T-cell (primary cell): ENCODE measurements at regions not wholly inside any gene's neighbourhood (a gene's known extent, or its start where the extent isn't known, plus 50 kb on each side); places are given as distances from the start of the nearest gene placed in this dataset.
"Not testable (repeated sequence)": the region's sequence is repeated elsewhere in the genome, so short reads cannot be mapped to it uniquely, and the experiment has no call there.

ENCODE experiments used
- ATAC-seq, 4 experiments: fragments of 200-7000 bp in 3 of 4; fragments of 150-1000 bp in 1 of 4; cut with Tn5 transposase; replicated peaks in 1 of 4; 1 replicate in 3 of 4; 2 replicates in 1 of 4; pipeline ENCODE4 v1.10.0; 2021; ENCODE audit warnings: moderate library complexity in 3 of 4, mild to moderate bottlenecking in 2 of 4, moderate number of reproducible peaks in 1 of 4
- CTCF ChIA-PET, 2 donors: fragments of 300-600 bp; sonication (Branson Sonifier 250); formaldehyde crosslinking; loops; one replicate each; lab custom pipeline; 2022; ENCODE audit warnings: antibody characterized with exemption in 2 of 2; lab: Charles Lee
- POLR2A ChIA-PET, 2 donors: fragments of 300-600 bp; sonication (Branson Sonifier 250); formaldehyde crosslinking; loops; one replicate each; lab custom pipeline; 2022; ENCODE audit warnings: antibody characterized with exemption in 2 of 2; lab: Charles Lee
- DNase-seq, 35 experiments: peaks; one replicate each; pipeline versions ENCODE4 v3.0.0 to v3.0.0-alpha.2; 2013 to 2023
- H3K27ac ChIP-seq: one replicate; pipeline ENCODE4 v1.5.1; 2013; ENCODE audit warnings: low read length
- H3K27me3 ChIP-seq, 2 experiments: replicated peaks in 1 of 2; 1 replicate in 1 of 2; 2 replicates in 1 of 2; pipeline versions ENCODE4 v1.6.1 to v1.7.0; 2013; ENCODE audit warnings: low read length in 1 of 2, mixed read lengths in 1 of 2; ENCODE audit not compliant: control insufficient read depth in 2 of 2, insufficient read depth in 2 of 2; ENCODE audit errors: extremely low read depth in 1 of 2
- H3K36me3 ChIP-seq, 2 donors: 1 replicate in 1 of 2; 2 replicates in 1 of 2; pipeline versions ENCODE4 v1.6.1 to v1.7.0; 2013; ENCODE audit warnings: low read length in 1 of 2; ENCODE audit not compliant: control insufficient read depth in 2 of 2, insufficient read depth in 1 of 2; ENCODE audit errors: extremely low read depth in 1 of 2
- H3K4me1 ChIP-seq, 2 experiments: 1 replicate in 1 of 2; 2 replicates in 1 of 2; pipeline versions ENCODE4 v1.6.1 to v1.7.0; 2013; ENCODE audit warnings: low read length in 2 of 2, mixed read lengths in 1 of 2; ENCODE audit not compliant: insufficient read depth in 2 of 2, control insufficient read depth in 1 of 2; ENCODE audit errors: extremely low read depth in 1 of 2
- H3K4me3 ChIP-seq, 2 donors: 1 replicate in 1 of 2; 2 replicates in 1 of 2; pipeline versions ENCODE4 v1.5.1 to v1.7.0; 2013; ENCODE audit warnings: mild to moderate bottlenecking in 2 of 2, low read length in 1 of 2, moderate library complexity in 1 of 2; ENCODE audit not compliant: control insufficient read depth in 1 of 2; ENCODE audit errors: extremely low read depth in 1 of 2
- H3K9me3 ChIP-seq: 2 replicates; pipeline ENCODE4 v1.7.0; 2013
- H3K27ac Mint-ChIP-seq, 2 donors: one replicate each; pipeline ENCODE4 v1.8.0; 2020 to 2021; ENCODE audit warnings: mild to moderate bottlenecking in 2 of 2, mixed read lengths in 2 of 2
- H3K27me3 Mint-ChIP-seq, 2 donors: one replicate each; pipeline ENCODE4 v1.8.0; 2021 to 2022; ENCODE audit warnings: mixed read lengths in 2 of 2
- H3K36me3 Mint-ChIP-seq: one replicate; pipeline ENCODE4 v1.8.0; 2021; ENCODE audit warnings: mixed read lengths
- H3K4me1 Mint-ChIP-seq, 3 donors: one replicate each; pipeline ENCODE4 v1.8.0; 2020 to 2022; ENCODE audit warnings: mixed read lengths in 3 of 3, mild to moderate bottlenecking in 1 of 3
- H3K4me3 Mint-ChIP-seq, 3 donors: one replicate each; pipeline ENCODE4 v1.8.0; 2020 to 2022; ENCODE audit warnings: mild to moderate bottlenecking in 3 of 3, mixed read lengths in 3 of 3, moderate library complexity in 3 of 3
- H3K9me3 Mint-ChIP-seq, 3 donors: one replicate each; pipeline ENCODE4 v1.8.0; 2020 to 2022; ENCODE audit warnings: mixed read lengths in 3 of 3
- WGBS: methylation state at CpG from one replicate; pipeline ENCODE4 v1.1.5; 2013; ENCODE audit warnings: missing lambda C conversion rate; ENCODE audit not compliant: insufficient coverage; 5-methylcytosine and 5-hydroxymethylcytosine counted together

- ATAC-seq: no peak
- Histone ChIP-seq H3K9me3 (no peaks in the 10 kb centered on the region), H3K27me3 (peaks cover 0 to 3% of the 10 kb centered on the region in 2 experiments), H3K4me1 (no peaks in the 10 kb centered on the region), H3K27ac (no peak overlapping the region), H3K36me3 (no peaks in the 10 kb centered on the region), H3K4me3 (no peak overlapping the region)
- Mint-ChIP-seq H3K9me3 (no peaks in the 10 kb centered on the region), H3K4me3 (no peak overlapping the region), H3K4me1 (peaks cover 7 to 12% (median 10%) of the 10 kb centered on the region in 3 donors), H3K27me3 (peaks cover 10 to 20% of the 10 kb centered on the region in 2 donors), H3K27ac (no peak overlapping the region), H3K36me3 (no peaks in the 10 kb centered on the region)
- POLR2A ChIA-PET: no interaction called here
- CTCF ChIA-PET: no interaction called here
- no peak for DNase-seq
- 100% methylated on average over 2 of the region's 3 CpGs for whole genome bisulfite sequencing
Observed at GRCh38 chr15:22735781-22736180, 50.7 kb upstream of the NIPA1 start.

- H3K9me3 ChIP-seq, H3K4me1 ChIP-seq, H3K4me3 Mint-ChIP-seq, H3K27ac ChIP-seq, H3K36me3 Mint-ChIP-seq, CTCF ChIA-PET, POLR2A ChIA-PET, H3K27me3 ChIP-seq, H3K36me3 ChIP-seq, H3K9me3 Mint-ChIP-seq, ATAC-seq, H3K27ac Mint-ChIP-seq, H3K4me3 ChIP-seq, DNase-seq: not testable (repeated sequence)
- H3K4me1 Mint-ChIP-seq: peaks cover 7 to 12% (median 10%) of the 10 kb centered on the region in 3 donors
- peaks cover 10 to 20% of the 10 kb centered on the region in 2 donors for H3K27me3 Mint-ChIP-seq
Observed at GRCh38 chr15:22736200-22736599, 50.2 kb upstream of the NIPA1 start.
